ENCODE measurements at regions not wholly inside any gene's neighbourhood (a gene's known extent, or its start where the extent isn't known, plus 50 kb on each side); places are given as distances from the start of the nearest gene placed in this dataset.

- DNase-seq: no peak
These were observed 81.0 kb downstream of the SEMA4F start for GRCh38 chr2:74735009-74735408.

- no peak for DNase-seq
These were observed 81.5 kb downstream of the SEMA4F start for GRCh38 chr2:74735564-74735963.

- no peak for DNase-seq
These were observed 82.5 kb downstream of the SEMA4F start for GRCh38 chr2:74736589-74736988.

DNA sequence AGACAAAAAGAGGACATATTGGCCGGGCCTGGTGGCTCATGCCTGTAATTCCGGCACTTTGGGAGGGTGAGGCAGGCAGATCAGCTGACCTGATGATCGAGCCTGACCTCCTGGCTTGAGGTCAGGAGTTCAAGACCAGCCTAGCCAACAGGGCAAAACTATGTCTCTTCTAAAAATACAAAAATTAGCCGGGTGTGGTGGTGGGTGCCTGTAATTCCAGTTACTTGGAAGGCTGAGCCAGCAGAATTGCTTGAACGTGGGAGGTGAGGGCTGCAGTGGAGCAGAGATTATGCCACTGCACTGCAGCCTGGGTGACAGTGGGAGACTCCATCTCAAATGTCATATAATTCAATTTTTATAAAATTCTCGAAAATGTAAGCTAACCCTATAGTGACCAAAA lies 84.5 kb downstream of the SEMA4F start:
- DNase-seq: no peak

GRCh38 chr2:74739129-74739528 lies 85.1 kb downstream of the SEMA4F start:
- no peak for DNase-seq

DNA sequence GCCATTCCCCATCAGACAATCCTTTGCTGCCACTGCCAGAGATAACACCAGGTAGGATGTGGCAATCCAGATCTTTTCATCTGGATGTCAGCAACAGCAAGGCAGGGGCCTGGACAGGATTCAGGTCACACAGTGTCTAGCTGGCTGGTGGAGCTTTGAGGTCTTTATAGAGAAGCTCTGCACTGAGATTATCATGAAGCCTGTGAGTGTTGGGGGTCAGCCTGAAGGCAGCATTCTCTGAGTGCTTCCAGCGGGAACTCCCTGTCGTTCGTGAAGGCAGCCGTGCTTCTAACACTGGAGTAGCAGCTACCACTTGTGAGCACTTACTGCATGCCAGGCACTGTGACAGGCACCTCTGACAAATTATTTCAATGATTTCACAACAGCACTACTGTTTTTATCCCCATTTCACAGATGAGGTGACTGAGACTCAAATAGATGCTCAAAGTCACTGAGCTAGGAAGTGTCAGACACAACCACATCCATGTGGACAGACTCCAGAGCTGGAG lies 85.7 kb downstream of the SEMA4F start:
- no peak for DNase-seq

GRCh38 chr2:74740395-74740740 lies 86.3 kb downstream of the SEMA4F start:
- DNase-seq: no peak

DNA sequence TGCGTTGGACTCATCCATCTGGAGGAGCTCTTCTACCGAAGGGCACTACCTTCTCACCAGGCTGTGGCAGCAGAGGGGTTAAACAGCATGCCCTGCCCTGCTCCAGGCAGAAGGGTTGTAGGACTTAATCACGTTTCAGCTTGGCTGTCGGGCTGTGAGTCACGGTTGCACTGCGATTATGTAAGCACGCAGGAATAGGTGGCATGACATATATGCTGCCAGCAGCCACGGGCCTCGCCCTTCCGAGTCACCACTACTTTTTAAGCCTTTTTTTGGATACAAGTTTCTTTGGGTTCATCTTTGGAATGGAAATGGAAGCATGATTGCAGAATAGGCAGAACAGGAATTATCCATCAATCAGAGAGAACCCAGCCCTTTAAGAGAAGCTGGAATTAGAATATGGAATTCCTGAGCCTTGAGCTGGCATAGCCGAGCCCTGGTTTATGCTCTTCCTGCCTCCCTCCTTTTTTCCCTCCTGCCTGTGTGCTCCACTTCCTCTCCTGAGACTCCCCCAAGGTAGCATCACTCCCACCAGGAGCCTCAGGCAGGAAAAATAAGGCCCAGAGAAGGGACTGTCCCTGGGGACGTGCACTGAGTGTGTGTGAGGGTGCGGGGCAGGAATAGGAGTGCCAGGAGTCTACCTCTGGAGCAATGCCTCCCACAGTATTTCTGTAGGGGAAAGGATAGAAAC lies 86.8 kb downstream of the SEMA4F start:
- DNase-seq: no peak

DNA sequence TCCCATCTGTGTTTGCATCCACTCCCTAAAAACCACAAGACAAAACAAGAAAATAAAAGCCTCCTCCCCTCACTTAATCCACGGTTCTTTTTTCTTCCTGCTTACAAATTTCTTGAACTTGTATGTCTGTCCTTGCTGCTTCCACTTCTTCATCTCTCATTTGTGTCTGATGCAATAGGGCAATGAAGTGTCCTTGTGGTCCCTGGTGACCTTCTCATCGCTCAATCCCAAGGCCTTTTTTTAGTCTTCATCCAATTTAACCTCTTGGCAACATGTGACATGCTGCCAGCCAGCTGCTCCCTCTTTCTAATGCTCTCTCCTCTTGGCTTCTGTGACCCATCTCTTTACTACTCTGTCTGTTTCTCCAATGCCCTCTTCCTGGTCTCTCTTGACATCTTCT lies 87.6 kb downstream of the SEMA4F start:
- DNase-seq: no peak

DNA sequence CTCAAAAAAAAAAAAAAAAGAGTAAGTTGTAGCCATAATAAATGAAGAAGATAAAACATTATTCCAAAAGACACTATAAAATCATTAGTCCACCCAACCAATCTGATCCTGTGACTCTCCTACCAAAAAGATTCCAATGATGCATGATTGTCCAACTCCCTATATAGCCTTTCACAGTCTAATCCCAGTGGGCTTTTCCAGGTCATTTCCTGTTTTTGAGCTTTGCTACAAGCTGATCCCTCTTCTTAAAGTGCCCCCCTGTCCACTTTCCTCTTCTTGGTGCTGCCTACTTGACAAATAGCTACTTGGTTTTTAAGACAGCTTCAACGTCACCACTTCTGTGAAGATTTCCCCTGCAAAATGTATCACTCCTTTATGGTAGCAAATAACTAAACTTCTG lies 88.4 kb downstream of the SEMA4F start:
- no peak for DNase-seq

- DNase-seq: no peak
These were observed 89.0 kb downstream of the SEMA4F start for GRCh38 chr2:74743039-74743438.

- DNase-seq: no peak
These were observed 89.7 kb downstream of the SEMA4F start for GRCh38 chr2:74743778-74744177.

DNA sequence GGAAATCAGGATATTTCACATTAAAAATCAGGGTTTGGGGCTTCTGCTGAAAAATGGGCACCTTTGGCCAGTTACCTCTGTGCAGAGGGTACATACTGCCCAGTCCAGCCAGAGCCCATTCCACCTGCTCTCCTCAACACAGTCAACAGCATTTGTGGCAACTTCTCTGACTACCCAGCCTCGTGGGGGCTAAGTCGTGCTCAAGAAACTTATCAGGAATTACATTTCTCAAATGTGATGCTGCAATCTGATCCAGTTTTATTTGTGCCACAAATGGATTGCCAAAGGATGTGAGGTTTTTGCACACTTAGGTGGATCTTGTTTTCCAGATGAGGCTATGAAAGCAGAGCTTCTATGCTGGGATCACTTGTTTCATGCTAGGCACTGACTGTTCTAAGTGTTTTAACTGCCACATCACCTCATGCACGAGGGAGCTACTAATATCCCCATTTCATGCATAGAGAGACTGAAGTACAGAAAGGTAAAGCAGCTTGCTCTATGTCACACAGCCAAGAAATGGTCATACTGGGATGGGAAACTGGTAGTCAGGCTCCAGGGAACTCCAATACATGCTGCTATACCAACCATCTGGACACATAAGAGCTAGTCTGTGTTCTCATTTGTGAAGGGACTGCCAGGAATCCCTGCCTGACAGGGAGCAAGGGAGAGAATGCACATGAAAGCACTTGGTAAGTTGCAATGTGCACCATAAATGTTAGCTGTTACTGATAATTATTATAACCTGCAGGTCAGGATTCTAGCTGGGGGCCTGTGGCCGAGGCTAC lies 89.0 kb upstream of the HK2 start:
- no peak for DNase-seq

- no peak for DNase-seq
These were observed 88.2 kb upstream of the HK2 start for GRCh38 chr2:74745766-74746165.

DNA sequence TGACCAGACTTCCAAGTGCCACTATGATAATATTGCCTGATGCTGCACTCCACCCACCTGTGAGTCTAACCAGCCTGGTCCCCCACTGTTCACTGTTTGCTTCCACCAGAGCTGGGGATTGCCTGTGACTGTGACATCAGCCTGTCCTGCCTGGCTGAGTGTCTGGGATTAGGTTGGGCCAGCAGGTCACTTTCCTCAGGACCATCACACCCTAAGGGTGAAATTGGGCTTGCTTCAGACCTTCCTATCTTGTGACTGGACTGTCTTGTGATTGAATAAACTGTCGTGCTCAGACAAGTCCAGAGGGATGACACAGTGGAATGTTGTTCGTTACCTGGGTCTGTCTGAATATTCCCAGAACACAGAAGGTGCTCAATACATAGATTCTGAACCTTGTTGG lies 87.4 kb upstream of the HK2 start:
- DNase-seq: no peak

GRCh38 chr2:74747411-74748080 lies 86.4 kb upstream of the HK2 start:
- no peak for DNase-seq

- DNase-seq: no peak
These were observed 85.3 kb upstream of the HK2 start for GRCh38 chr2:74748665-74749064.

DNA sequence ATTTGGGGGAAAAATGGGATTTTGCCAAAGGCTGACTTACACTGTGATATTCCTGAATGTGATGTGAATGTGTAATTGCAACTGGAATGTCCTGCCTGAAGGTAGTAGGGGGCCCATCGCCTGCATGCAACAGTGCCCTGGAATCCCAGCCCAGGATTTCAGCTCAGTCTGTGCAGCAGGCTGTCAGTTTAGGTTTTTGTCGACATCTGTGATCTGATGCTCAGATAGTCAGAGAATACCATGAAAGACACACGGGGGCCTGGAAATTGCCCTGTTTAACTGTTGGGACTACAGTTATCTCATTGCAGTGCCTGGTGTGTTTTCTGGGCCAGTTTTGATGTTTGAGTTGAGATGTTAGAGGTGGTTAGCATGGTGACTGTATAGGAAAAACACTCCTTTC lies 84.5 kb upstream of the HK2 start:
- DNase-seq: no peak

DNA sequence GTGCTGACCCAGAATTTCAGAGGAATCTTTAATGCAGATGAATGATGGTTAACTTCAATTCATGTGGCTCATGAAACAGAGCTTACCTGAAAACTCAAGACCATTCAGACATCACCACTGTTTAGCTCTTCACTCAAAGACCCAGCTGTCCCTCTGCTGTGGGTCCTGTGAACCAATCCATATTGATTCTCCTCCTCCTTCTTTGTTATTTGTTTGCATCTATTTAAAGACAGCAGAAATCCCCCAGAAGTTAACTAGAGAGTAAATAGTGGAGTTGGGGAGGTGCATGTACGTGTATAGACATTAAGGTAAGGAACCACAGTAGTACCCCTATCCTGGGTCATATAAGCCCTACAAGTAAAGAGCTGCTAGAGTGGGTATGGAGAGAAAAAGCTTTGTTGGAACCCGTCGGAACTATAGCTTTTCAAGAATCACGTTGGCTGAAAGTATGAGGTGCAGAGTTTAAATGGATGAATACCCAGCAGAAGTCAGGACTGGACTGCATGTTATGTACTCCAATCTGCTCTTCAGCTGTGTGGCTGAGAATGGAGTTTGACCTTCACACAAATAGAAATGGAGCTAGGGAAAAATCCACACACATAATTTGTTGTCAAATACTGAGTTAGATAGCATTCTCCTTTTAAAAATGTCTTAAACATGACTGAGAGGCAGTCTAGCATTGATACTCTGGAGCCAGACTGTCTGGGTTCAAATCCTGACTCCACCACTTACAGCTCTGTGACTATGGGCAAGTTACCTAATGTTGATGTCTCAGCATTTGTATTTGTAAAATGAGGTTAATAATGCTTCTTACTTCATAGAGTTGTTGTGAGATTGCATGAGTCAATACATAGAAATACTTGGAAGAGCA lies 81.7 kb upstream of the HK2 start:
- no peak for DNase-seq

DNA sequence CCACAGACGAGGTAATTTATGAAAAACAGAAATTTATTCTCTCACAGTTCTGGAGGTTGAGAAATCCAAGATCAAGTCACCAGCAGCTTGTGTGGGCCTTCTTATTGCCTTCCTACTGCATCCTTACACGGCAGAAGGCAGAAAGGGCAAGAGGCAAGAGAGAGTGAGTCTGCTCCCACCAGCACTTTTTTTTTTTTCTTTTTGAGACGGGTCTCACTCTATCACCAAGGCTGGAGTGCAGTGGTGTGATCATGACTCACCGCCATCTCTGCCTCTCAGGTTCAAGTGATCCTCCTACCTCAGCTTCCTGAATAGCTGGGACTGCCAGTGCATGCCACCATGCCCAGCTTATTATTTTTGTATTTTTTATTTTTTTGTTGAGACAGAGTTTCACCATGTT lies 78.5 kb upstream of the HK2 start:
- no peak for DNase-seq

DNA sequence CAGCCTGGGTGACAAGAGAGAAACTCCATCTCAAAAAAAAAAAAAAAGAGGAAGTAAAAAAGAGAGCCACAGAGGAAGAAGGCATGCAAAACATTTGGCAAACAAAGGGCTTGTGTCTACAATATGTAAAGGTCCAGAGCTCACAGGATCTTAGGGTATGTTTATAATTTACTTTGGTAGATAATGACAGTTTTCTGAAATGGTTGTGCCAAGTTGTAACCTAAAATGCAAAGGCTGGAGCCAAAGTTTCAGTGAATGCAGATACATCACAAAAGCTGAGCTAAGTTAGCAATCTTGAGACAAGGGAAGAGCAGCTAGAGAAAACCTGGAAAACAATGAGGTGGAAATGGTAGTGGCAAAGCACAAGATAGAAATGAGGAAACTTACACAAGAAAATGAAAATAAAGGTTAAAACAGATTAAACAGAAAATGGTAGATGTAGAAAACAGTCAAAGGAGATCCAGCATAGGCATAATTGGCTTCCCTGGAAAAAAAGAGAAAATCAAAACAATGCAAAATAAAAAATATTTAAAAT lies 77.5 kb upstream of the HK2 start:
- no peak for DNase-seq

- DNase-seq: no peak
These were observed 73.9 kb upstream of the HK2 start for GRCh38 chr2:74759986-74760385.

Data from NCI-H1694 treated with DMSO at 0.1 percent for 48 hours (cell line).